ENCODE measurements at regions not wholly inside any gene's neighbourhood (a gene's known extent, or its start where the extent isn't known, plus 50 kb on each side); places are given as distances from the start of the nearest gene placed in this dataset.

DNA sequence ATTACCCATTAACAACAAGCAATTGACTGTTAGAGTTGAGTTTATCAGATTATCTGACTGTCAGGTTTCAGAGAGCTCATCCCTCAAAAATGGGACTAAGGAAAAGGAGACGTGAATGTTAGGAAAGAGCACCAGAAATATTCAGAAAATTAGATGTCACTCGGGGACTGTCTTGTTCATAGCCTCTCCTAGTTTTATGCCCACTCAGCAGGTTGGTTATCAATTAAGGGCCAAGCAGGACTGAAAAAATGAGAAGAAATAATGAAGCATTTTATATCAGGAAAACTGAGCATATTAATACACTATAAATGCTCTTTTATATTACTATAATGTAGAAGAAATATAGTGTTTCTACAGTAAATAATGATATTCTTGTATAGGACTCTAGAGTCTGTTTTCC is 188.1 kb upstream of the NRXN1 start:
- Mint-ChIP-seq H3K9me3 (no peaks in the 10 kb centered on the region), H3K4me1 (peaks cover 15% of the 10 kb centered on the region), H3K4me3 (no peak overlapping the region), H3K36me3 (ENCODE audit: low read depth) (no peaks in the 10 kb centered on the region), H3K27ac (peak overlapping the region; percentile 1; the same call in 1 of the 2 replicates), H3K27me3 (ENCODE audit: insufficient read depth, low read depth, poor library complexity) (no peaks in the 10 kb centered on the region)
- Histone ChIP-seq H3K27me3 (ENCODE audit: insufficient read depth) (no peaks in the 10 kb centered on the region), H3K9me2 (ENCODE audit: insufficient read depth) (no peaks in the 10 kb centered on the region), H3K4me1 (ENCODE audit: insufficient read depth) (peaks cover 13% of the 10 kb centered on the region), H3K36me3 (ENCODE audit: insufficient read depth) (no peaks in the 10 kb centered on the region), H3K4me2 (no peak overlapping the region; the same call in 1 of the 2 replicates), H3K4me3 (no peak overlapping the region), H3K79me2 (replicated peaks; ENCODE audit: insufficient read depth) (no peaks in the 10 kb centered on the region), H3K27ac (ENCODE audit: low read depth) (no peak overlapping the region; the same call in 1 of the 2 replicates), H4K20me1 (replicated peaks; ENCODE audit: insufficient read depth) (no peaks in the 10 kb centered on the region), H2AFZ (no peak overlapping the region), H3F3A (replicated peaks; ENCODE audit: low read depth) (no peaks in the 10 kb centered on the region)
- DNase-seq (ENCODE audit: low spot score), result no peak
- no peak for ATAC-seq
- TF ChIP-seq ZNF331 (CRISPR knock-in tag; IDR thresholded peaks at IDR 0.05; ENCODE audit: low read depth) (no peak), POLR2AphosphoS5 (IDR thresholded peaks at IDR 0.05; ENCODE audit: low read depth) (no peak), CREB1 (CRISPR knock-in tag; IDR thresholded peaks at IDR 0.05; ENCODE audit: low read depth) (no peak), ZNF114 (CRISPR knock-in tag; IDR thresholded peaks at IDR 0.05) (no peak), JUNB (IDR thresholded peaks at IDR 0.05; ENCODE audit: unreplicated experiment) (no peak), EZH2 (IDR thresholded peaks at IDR 0.05; ENCODE audit: low read depth, unreplicated experiment) (no peak), STAT1 (IDR thresholded peaks at IDR 0.05; ENCODE audit: unreplicated experiment) (no peak), NANOG (IDR thresholded peaks at IDR 0.05; ENCODE audit: borderline replicate concordance) (no peak)
- TF ChIP-seq, protein P1, sequence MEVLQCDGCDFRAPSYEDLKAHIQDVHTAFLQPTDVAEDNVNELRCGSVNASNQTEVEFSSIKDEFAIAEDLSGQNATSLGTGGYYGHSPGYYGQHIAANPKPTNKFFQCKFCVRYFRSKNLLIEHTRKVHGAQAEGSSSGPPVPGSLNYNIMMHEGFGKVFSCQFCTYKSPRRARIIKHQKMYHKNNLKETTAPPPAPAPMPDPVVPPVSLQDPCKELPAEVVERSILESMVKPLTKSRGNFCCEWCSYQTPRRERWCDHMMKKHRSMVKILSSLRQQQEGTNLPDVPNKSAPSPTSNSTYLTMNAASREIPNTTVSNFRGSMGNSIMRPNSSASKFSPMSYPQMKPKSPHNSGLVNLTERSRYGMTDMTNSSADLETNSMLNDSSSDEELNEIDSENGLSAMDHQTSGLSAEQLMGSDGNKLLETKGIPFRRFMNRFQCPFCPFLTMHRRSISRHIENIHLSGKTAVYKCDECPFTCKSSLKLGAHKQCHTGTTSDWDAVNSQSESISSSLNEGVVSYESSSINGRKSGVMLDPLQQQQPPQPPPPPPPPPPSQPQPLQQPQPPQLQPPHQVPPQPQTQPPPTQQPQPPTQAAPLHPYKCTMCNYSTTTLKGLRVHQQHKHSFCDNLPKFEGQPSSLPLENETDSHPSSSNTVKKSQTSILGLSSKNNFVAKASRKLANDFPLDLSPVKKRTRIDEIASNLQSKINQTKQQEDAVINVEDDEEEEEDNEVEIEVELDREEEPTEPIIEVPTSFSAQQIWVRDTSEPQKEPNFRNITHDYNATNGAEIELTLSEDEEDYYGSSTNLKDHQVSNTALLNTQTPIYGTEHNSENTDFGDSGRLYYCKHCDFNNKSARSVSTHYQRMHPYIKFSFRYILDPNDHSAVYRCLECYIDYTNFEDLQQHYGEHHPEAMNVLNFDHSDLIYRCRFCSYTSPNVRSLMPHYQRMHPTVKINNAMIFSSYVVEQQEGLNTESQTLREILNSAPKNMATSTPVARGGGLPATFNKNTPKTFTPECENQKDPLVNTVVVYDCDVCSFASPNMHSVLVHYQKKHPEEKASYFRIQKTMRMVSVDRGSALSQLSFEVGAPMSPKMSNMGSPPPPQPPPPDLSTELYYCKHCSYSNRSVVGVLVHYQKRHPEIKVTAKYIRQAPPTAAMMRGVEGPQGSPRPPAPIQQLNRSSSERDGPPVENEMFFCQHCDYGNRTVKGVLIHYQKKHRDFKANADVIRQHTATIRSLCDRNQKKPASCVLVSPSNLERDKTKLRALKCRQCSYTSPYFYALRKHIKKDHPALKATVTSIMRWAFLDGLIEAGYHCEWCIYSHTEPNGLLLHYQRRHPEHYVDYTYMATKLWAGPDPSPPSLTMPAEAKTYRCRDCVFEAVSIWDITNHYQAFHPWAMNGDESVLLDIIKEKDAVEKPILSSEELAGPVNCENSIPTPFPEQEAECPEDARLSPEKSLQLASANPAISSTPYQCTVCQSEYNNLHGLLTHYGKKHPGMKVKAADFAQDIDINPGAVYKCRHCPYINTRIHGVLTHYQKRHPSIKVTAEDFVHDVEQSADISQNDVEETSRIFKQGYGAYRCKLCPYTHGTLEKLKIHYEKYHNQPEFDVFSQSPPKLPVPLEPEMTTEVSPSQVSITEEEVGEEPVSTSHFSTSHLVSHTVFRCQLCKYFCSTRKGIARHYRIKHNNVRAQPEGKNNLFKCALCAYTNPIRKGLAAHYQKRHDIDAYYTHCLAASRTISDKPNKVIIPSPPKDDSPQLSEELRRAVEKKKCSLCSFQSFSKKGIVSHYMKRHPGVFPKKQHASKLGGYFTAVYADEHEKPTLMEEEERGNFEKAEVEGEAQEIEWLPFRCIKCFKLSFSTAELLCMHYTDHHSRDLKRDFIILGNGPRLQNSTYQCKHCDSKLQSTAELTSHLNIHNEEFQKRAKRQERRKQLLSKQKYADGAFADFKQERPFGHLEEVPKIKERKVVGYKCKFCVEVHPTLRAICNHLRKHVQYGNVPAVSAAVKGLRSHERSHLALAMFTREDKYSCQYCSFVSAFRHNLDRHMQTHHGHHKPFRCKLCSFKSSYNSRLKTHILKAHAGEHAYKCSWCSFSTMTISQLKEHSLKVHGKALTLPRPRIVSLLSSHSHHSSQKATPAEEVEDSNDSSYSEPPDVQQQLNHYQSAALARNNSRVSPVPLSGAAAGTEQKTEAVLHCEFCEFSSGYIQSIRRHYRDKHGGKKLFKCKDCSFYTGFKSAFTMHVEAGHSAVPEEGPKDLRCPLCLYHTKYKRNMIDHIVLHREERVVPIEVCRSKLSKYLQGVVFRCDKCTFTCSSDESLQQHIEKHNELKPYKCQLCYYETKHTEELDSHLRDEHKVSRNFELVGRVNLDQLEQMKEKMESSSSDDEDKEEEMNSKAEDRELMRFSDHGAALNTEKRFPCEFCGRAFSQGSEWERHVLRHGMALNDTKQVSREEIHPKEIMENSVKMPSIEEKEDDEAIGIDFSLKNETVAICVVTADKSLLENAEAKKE (CRISPR knock-in tag; IDR thresholded peaks at IDR 0.05), result no peak
- TF ChIP-seq, protein P2, sequence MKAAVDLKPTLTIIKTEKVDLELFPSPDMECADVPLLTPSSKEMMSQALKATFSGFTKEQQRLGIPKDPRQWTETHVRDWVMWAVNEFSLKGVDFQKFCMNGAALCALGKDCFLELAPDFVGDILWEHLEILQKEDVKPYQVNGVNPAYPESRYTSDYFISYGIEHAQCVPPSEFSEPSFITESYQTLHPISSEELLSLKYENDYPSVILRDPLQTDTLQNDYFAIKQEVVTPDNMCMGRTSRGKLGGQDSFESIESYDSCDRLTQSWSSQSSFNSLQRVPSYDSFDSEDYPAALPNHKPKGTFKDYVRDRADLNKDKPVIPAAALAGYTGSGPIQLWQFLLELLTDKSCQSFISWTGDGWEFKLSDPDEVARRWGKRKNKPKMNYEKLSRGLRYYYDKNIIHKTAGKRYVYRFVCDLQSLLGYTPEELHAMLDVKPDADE (IDR thresholded peaks at IDR 0.05), result no peak
- TF ChIP-seq, protein P3, sequence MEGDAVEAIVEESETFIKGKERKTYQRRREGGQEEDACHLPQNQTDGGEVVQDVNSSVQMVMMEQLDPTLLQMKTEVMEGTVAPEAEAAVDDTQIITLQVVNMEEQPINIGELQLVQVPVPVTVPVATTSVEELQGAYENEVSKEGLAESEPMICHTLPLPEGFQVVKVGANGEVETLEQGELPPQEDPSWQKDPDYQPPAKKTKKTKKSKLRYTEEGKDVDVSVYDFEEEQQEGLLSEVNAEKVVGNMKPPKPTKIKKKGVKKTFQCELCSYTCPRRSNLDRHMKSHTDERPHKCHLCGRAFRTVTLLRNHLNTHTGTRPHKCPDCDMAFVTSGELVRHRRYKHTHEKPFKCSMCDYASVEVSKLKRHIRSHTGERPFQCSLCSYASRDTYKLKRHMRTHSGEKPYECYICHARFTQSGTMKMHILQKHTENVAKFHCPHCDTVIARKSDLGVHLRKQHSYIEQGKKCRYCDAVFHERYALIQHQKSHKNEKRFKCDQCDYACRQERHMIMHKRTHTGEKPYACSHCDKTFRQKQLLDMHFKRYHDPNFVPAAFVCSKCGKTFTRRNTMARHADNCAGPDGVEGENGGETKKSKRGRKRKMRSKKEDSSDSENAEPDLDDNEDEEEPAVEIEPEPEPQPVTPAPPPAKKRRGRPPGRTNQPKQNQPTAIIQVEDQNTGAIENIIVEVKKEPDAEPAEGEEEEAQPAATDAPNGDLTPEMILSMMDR (conservative IDR thresholded peaks at IDR 0.05; ENCODE audit: low read depth in 2 of 2), result no peak
- TF ChIP-seq, protein P4, sequence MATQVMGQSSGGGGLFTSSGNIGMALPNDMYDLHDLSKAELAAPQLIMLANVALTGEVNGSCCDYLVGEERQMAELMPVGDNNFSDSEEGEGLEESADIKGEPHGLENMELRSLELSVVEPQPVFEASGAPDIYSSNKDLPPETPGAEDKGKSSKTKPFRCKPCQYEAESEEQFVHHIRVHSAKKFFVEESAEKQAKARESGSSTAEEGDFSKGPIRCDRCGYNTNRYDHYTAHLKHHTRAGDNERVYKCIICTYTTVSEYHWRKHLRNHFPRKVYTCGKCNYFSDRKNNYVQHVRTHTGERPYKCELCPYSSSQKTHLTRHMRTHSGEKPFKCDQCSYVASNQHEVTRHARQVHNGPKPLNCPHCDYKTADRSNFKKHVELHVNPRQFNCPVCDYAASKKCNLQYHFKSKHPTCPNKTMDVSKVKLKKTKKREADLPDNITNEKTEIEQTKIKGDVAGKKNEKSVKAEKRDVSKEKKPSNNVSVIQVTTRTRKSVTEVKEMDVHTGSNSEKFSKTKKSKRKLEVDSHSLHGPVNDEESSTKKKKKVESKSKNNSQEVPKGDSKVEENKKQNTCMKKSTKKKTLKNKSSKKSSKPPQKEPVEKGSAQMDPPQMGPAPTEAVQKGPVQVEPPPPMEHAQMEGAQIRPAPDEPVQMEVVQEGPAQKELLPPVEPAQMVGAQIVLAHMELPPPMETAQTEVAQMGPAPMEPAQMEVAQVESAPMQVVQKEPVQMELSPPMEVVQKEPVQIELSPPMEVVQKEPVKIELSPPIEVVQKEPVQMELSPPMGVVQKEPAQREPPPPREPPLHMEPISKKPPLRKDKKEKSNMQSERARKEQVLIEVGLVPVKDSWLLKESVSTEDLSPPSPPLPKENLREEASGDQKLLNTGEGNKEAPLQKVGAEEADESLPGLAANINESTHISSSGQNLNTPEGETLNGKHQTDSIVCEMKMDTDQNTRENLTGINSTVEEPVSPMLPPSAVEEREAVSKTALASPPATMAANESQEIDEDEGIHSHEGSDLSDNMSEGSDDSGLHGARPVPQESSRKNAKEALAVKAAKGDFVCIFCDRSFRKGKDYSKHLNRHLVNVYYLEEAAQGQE (IDR thresholded peaks at IDR 0.05; ENCODE audit: unreplicated experiment), result no peak

Measured in GM23338 (cell line).